Kidney (tissue), 13 donors: ENCODE measurements at regions not wholly inside any gene's neighbourhood (a gene's known extent, or its start where the extent isn't known, plus 50 kb on each side); places are given as distances from the start of the nearest gene placed in this dataset.

ENCODE experiments used
- DNase-seq, 5 donors: peaks; one replicate each; pipeline ENCODE4 v3.0.0-alpha.2; 2013 to 2020
- FAIRE-seq: peaks from 2 replicates; lab custom pipeline; 2012; peaks lifted over from hg19 to GRCh38; lab: Jason Lieb, UNC
- H3K27ac ChIP-seq, 2 donors: one replicate each; pipeline ENCODE4 v1.7.0; 2013; ENCODE audit warnings: low read depth in 2 of 2, low read length in 2 of 2, inconsistent platforms in 1 of 2
- H3K27me3 ChIP-seq: one replicate; pipeline ENCODE4 v1.7.1; 2013; ENCODE audit warnings: low read length, inconsistent platforms; ENCODE audit not compliant: control insufficient read depth, insufficient read depth
- H3K36me3 ChIP-seq, 3 donors: one replicate each; pipeline versions ENCODE4 v1.7.0 to v1.7.1; 2013; ENCODE audit warnings: low read length in 3 of 3, control low read depth in 1 of 3, inconsistent platforms in 1 of 3; ENCODE audit not compliant: insufficient read depth in 3 of 3, control insufficient read depth in 2 of 3
- H3K4me1 ChIP-seq, 3 donors: one replicate each; pipeline versions ENCODE4 v1.7.0 to v1.7.1; 2013; ENCODE audit warnings: low read length in 3 of 3, inconsistent platforms in 1 of 3, low read depth in 1 of 3; ENCODE audit not compliant: control insufficient read depth in 2 of 3, insufficient read depth in 2 of 3
- H3K4me3 ChIP-seq, 3 donors: one replicate each; pipeline versions ENCODE4 v1.7.0 to v1.8.1; 2013; ENCODE audit warnings: low read length in 3 of 3, control low read depth in 1 of 3, inconsistent platforms in 1 of 3
- H3K9ac ChIP-seq, 3 donors: one replicate each; pipeline versions ENCODE4 v1.7.0 to v1.7.1; 2013; ENCODE audit warnings: low read length in 3 of 3, control low read depth in 1 of 3, inconsistent platforms in 1 of 3
- H3K9me3 ChIP-seq, 3 donors: one replicate each; pipeline versions ENCODE4 v1.7.0 to v1.7.1; 2013; ENCODE audit warnings: low read length in 3 of 3, control low read depth in 1 of 3, inconsistent platforms in 1 of 3; ENCODE audit not compliant: control insufficient read depth in 2 of 3, insufficient read depth in 1 of 3
- CTCF ChIP-seq: IDR thresholded peaks from 3 replicates; pipeline ENCODE4 v1.5.1; 2012; ENCODE audit warnings: mild to moderate bottlenecking, moderate library complexity, borderline replicate concordance; ENCODE audit not compliant: insufficient read depth; ENCODE audit errors: extremely low read depth
- intact Hi-C: fragments of 100-400 bp; cut with DNase I; formaldehyde crosslinking; loops from one replicate; pipeline ENCODE4 v1.11.1; 2022
- donor health status: control.
- donor health status: control.
- donor health status: control.
- donor health status: control.
- donor health status: control.
- donor health status: DM: yes; HTN: yes; CAD: no.
- donor health status: Normal renal cell carcinoma (clear cell type).

DNA sequence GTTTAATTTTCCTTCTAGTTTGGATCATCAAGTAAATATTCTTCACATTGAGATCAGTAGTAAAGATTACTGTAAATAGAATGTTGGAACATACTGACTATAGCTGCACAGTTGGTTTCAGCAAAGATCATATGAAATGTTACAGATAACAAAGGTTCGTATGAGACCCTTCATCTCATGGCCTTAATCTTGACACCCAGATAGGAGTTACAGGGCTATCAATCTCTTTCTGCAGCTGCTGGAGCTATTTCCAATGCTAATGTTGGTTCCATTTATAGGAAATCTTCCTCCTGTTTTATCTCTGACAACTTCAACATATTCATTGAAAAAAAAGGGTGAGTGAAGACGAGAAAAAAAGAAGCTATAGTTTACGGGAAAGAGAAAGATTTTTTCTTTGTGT is 495.6 kb downstream of the JRKL start:
- DNase-seq (no peak), FAIRE-seq (no peak)
- H3K9me3 ChIP-seq: no peaks in the 10 kb centered on the region
- H3K9ac ChIP-seq: no peak overlapping the region
- H3K27me3 ChIP-seq: no peaks in the 10 kb centered on the region
- no peak overlapping the region for H3K4me3 ChIP-seq
- intact Hi-C loops: no loop called here
- TF ChIP-seq CTCF: no peak
- no peak overlapping the region for H3K27ac ChIP-seq
- no peaks in the 10 kb centered on the region for H3K36me3 ChIP-seq
- no peaks in the 10 kb centered on the region for H3K4me1 ChIP-seq

- no peak overlapping the region for H3K4me3 ChIP-seq
- no peak overlapping the region for H3K9ac ChIP-seq
- no peak for TF ChIP-seq CTCF
- DNase-seq (no peak), FAIRE-seq (no peak)
- no peaks in the 10 kb centered on the region for H3K36me3 ChIP-seq
- intact Hi-C loops: no loop called here
- H3K4me1 ChIP-seq: no peaks in the 10 kb centered on the region
- no peaks in the 10 kb centered on the region for H3K27me3 ChIP-seq
- no peak overlapping the region for H3K27ac ChIP-seq
- H3K9me3 ChIP-seq: no peaks in the 10 kb centered on the region
Observed at GRCh38 chr11:96885912-96886311, 496.1 kb downstream of the JRKL start.

GRCh38 chr11:96893988-96894387 is 504.2 kb downstream of the JRKL start:
- H3K27ac ChIP-seq: no peak overlapping the region
- intact Hi-C loops: no loop called here
- H3K9ac ChIP-seq: no peak overlapping the region
- no peaks in the 10 kb centered on the region for H3K4me1 ChIP-seq
- no peaks in the 10 kb centered on the region for H3K27me3 ChIP-seq
- H3K4me3 ChIP-seq: no peak overlapping the region
- H3K9me3 ChIP-seq: no peaks in the 10 kb centered on the region
- no peaks in the 10 kb centered on the region for H3K36me3 ChIP-seq
- TF ChIP-seq CTCF: no peak
- no peak for DNase-seq
- FAIRE-seq: no peak

DNA sequence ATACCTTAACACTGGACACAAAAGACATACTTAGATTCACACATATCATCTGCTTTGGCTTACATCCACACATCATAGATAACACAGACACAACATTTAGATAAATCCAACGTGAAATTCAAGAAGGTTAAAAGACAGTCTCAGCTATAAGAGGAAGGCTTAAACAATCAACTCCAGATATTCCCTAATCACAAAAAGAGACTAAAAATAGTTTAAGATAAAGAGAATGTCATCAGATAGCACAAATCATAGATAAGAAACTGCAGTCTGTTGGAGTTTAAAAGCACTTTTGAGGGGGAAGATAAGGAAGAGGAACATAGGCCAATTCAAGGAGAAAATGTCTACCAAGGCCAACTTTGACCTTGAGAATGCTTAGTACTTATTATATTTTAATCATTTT is 504.8 kb downstream of the JRKL start:
- TF ChIP-seq CTCF: no peak
- FAIRE-seq: no peak
- intact Hi-C loops: no loop called here

More for the DNA sequence above, 504.8 kb downstream of the JRKL start:
- no peak for DNase-seq
- Histone ChIP-seq H3K4me3 (no peak overlapping the region), H3K9me3 (no peaks in the 10 kb centered on the region), H3K9ac (no peak overlapping the region), H3K36me3 (no peaks in the 10 kb centered on the region), H3K27ac (no peak overlapping the region), H3K4me1 (no peaks in the 10 kb centered on the region), H3K27me3 (no peaks in the 10 kb centered on the region)
